NCI-H2107 treated with DMSO at 0.1 percent for 48 hours (cell line): ENCODE measurements at regions not wholly inside any gene's neighbourhood (a gene's known extent, or its start where the extent isn't known, plus 50 kb on each side); places are given as distances from the start of the nearest gene placed in this dataset.

Experiments
- DNase-seq: peaks from one replicate; lab custom pipeline; 2025; ENCODE audit not compliant: unreplicated experiment; lab: John Stamatoyannopoulos, UW

GRCh38 chr2:122156176-122156890 lies 400.9 kb downstream of the TSN start:
- no peak for DNase-seq

GRCh38 chr2:122157158-122157557 lies 401.7 kb downstream of the TSN start:
- DNase-seq = no peak

GRCh38 chr2:122163617-122164016 lies 408.2 kb downstream of the TSN start:
- DNase-seq = no peak

GRCh38 chr2:122164964-122165363 lies 409.5 kb downstream of the TSN start:
- DNase-seq = no peak

GRCh38 chr2:122166820-122167219 lies 411.4 kb downstream of the TSN start:
- no peak for DNase-seq

- DNase-seq = no peak
Measured at GRCh38 chr2:122167515-122167914, 412.1 kb downstream of the TSN start.

GRCh38 chr2:122168799-122169198 lies 413.3 kb downstream of the TSN start:
- no peak for DNase-seq

GRCh38 chr2:122172812-122173211 lies 417.4 kb downstream of the TSN start:
- no peak for DNase-seq

GRCh38 chr2:122174061-122174460 lies 418.6 kb downstream of the TSN start:
- DNase-seq = no peak

GRCh38 chr2:122179492-122180165 lies 424.2 kb downstream of the TSN start:
- DNase-seq = no peak

GRCh38 chr2:122180972-122181371 lies 425.5 kb downstream of the TSN start:
- DNase-seq = no peak

- DNase-seq = no peak
Measured at GRCh38 chr2:122182616-122183355, 427.3 kb downstream of the TSN start.

GRCh38 chr2:122183890-122184289 lies 428.4 kb downstream of the TSN start:
- no peak for DNase-seq

GRCh38 chr2:122186761-122187222 lies 431.3 kb downstream of the TSN start:
- no peak for DNase-seq

GRCh38 chr2:122191331-122191730 lies 435.9 kb downstream of the TSN start:
- DNase-seq = no peak

- DNase-seq = no peak
Measured at GRCh38 chr2:122193622-122194021, 438.2 kb downstream of the TSN start.

- DNase-seq = no peak
Measured at GRCh38 chr2:122194546-122194945, 439.1 kb downstream of the TSN start.

GRCh38 chr2:122203523-122203922 lies 448.1 kb downstream of the TSN start:
- DNase-seq = peak; percentile 17

- DNase-seq = no peak
Measured at GRCh38 chr2:122205641-122206040, 450.2 kb downstream of the TSN start.

GRCh38 chr2:122206101-122206500 lies 450.6 kb downstream of the TSN start:
- no peak for DNase-seq

GRCh38 chr2:122209377-122209776 lies 453.9 kb downstream of the TSN start:
- no peak for DNase-seq

GRCh38 chr2:122210065-122210464 lies 454.6 kb downstream of the TSN start:
- DNase-seq = no peak
